HG03025 (cell line): ENCODE measurements at regions not wholly inside any gene's neighbourhood (a gene's known extent, or its start where the extent isn't known, plus 50 kb on each side); places are given as distances from the start of the nearest gene placed in this dataset.
A peak's percentile ranks its signal among the peaks of the same experiment; 100 is the strongest.

Experiments used
- ATAC-seq: cut with Tn5 transposase; IDR thresholded peaks from one replicate; pipeline ENCODE4 v1.9.1; 2021; ENCODE audit warnings: mild to moderate bottlenecking, moderate library complexity; ENCODE audit not compliant: unreplicated experiment, low FRiP score

DNA sequence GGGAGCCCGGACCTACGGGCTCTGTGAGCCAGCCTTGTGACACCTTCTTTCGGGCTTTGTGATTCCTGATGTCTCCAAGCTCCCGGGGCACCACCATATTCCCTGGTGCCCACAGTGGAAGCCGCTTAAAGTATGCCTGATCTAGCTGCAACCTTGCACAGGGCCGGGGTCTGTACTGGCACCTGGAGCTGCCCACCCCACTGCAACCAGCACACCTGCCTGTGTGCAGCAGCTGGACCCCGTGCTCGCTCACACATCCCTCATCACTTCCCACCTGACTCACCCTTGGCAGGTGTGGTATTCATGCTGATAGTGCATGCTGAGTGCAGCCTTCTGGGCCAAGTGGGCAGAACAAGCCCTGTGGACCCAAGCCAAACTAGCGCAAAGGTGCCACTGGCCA is 1981.1 kb upstream of the PCDH20 start:
- ATAC-seq = no peak

DNA sequence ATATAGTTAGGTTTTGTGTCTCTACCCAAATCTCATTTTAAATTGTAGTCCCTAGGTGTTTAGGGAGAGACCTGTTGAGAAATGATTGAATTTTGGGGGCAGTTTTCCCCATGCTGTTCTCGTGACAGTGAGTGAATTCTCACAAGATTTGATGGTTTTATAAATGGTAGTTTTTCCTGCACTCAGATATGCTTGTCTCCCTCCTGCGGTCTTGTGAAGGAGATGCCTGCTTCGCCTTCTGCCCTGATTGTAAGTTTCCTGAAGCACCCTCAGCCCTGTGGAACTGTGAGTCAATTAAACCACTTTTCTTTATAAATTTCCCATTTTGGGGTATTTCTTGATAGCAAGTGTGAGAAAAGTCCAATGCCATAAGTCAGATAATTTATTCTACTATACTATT is 1977.5 kb upstream of the PCDH20 start:
- ATAC-seq = no peak

DNA sequence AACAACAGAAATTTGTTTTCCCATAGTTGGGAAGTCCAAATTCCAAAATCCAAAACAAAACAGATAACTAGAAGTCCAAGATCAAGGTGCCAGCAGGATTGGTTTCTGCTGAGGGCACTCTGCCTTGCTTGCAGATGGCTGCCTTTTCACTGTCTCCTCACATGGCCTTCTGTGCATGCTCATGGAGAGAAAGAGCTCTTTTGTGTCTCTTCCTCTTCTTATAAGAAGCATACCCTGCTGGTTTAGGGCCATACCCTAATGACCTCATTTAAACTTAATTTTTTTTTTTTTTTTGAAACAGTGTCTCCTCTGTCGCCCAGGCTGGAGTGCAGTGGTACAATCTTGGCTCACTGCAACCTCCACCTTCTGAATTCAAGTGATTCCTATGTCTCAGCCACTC is 1974.1 kb upstream of the PCDH20 start:
- no peak for ATAC-seq

DNA sequence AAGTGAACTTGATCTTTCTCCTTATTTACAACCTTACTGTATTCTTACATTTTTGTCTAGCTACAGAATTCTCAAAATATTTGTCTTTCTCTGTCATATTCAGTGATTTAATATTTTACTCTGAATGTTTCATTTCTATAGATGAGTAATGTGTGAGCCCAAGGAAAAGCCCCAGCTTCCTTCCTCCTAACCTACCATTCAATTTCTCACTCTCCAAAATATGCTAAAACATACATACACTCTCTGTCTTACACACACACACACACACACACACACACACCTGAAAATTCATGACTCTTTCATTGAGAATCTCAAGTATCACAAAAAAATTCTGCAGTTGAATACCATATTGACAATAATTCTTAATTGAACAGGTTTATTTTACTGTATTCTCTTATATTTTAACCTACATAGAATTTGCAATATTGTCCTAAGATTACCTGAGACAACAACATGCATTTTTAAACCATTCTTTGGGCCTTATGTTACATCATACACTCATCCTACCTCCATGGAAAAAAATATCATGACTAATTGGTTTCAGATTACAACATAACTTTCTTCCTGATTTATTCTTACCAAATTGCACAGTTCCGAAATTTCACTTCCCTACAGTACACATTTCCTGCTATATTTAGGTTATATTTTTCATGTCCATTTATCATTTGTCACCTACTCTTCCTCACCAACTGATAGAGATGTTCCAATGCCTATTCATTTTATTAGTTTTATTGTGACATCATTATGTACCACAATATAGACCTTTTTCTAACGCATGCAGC is 1965.6 kb upstream of the PCDH20 start:
- ATAC-seq = no peak

DNA sequence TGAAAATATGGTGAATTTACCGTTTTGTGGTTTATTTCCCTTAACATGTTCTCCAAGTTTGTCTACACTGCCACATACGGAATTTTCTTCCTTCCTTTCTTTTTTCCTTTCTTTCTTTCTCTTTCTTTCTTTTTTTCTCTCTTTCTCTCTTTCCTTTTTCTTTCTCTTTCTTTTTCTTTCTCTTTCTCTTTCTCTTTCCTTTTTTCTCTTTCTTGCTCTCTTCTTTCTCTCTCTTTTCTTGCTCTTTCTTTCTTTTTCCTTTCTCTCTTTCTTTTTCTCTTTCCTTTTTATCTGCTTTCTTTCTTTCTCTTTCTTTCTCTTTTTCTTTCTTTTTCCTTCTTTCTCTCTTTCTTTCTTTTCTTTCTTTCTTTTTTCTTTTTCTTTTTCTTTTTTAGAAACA is 1962.3 kb upstream of the PCDH20 start:
- no peak for ATAC-seq

DNA sequence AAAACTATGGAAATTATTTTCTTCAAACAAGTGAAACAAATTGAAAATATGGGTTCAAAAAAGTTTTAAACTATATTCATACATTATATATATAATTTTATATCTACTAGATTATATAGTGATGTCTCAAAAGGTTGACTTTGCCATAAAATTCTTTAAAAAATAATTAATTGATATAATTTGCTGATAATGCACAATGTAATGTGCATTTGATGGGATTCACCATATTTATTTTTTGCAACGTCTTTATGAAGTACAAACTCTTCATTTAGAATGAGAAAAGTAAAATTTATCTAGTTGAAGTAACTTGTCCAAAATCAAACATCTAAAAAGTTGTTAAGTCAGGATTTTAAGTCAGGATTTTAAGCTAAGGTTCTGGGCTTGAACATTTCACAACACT is 1954.5 kb upstream of the PCDH20 start:
- ATAC-seq = no peak

DNA sequence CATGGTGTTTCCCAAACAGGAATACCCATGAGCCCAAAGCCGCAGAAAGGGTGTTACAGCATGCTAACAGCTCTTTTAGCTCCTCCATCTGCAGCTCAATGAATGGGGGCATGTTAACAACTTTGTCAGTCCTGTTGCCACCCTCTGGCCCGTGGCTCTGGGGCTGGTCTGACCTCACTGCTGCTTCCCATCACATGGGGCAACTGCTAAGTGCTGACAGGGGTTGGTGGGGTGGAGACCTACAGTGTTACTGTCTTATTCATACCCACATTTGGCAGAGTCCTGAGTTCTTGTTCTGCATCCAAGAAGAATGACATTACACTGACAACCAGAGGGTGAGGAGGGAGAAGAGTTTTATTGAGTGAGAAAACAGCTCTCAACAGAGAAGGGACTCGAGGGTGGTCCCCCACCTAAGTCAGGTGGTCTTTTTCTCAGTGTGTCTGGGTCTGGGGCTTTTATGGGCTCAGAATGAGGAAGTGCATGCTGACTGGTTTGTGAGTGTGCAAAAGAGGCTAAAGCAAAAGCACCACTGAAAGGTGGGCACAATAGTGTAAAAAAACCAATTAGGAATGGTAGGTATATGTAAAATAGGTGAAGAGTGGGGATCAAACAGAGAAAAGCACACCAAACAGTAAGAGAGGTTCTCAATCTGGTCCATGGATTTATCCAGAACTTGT is 1952.0 kb upstream of the PCDH20 start:
- ATAC-seq = no peak

DNA sequence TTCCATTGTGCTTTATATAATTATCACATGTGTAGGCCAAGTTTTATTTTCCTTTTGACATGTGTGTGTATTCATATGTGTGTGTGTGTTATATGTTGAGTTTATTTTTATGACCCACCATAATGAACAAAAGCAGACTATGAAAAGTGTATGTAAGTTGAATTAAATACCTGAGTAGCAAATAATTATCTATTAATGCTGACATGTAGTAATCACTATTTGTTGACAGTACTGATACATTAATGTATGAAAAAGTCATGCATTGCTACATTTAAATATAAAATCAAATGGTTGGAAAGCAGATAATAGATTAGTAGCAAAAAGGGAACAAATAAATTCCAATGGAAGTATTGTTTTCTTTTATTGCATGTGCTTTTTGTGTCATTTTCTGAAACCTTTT is 1948.5 kb upstream of the PCDH20 start:
- no peak for ATAC-seq

DNA sequence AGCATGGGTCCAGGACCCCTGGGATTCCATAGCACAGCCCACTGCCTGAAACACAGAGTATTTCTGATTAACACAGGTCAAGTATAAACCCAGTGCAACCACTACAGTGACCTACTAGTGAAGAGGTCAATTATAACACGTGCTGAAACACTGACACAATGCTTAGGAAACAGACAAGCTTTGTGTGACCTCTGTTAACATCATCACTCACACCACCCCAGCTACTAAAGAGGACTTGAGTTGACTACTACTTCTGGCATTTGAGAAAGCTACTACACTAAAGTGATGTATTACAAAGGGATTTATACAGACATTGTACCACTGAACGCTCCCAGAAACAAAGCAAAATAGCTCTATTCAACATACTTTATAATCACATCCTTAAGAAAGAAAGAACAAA is 1935.9 kb upstream of the PCDH20 start:
- no peak for ATAC-seq

DNA sequence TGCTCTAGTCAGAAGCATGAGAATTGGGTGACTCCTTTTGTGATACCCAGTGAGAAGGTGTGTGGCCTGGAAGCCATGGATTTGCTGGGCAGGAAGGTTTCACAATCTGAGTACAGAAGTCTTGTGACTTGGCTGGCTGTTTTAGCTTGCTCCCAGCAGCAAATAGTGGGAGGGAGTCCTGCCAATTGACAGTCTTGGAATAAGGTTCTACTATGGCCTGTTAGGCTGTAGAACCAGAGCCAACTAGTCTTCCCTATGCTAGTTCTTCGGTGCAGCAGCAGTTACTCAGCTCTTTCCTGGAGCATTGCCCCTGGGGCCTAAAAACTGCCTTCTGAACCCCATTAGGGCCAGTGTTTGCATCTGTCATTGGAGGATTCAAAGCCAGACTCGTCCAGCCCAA is 1935.4 kb upstream of the PCDH20 start:
- ATAC-seq = no peak

DNA sequence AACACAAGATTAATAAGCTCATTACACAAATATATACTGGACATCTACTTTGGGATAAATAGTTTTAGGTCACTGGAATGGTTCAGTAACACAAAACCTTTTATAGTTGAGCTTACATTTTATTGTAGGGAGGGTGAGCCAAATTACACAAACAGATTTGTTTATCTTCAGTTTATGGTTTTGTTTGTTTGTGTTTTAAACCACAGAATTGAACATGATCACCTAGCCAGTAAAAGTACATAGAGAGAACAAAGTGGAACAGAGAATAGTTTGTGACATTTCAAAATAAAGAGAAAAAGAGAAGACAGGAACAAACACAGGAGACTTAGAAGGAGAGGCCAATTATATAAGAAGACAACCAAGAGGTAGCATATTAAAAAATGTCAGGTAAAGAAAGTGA is 1930.2 kb upstream of the PCDH20 start:
- no peak for ATAC-seq

DNA sequence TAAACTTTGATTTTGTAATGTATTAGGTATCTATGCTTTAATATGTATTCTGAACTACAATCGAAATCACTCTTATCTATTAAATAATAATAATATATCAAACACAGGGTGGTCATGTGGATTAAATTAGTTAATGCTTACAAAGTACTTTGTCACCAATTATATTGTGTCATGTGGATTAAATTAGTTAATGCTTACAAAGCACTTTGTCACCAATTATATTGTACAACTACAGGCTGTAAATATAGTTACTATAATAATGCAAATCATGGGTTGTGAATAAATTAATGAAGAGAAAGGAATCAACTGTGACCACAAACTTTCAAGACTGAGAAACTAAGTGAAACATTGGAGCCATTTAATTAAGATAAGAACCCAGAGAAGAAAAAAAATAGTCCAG is 1929.1 kb upstream of the PCDH20 start:
- no peak for ATAC-seq

DNA sequence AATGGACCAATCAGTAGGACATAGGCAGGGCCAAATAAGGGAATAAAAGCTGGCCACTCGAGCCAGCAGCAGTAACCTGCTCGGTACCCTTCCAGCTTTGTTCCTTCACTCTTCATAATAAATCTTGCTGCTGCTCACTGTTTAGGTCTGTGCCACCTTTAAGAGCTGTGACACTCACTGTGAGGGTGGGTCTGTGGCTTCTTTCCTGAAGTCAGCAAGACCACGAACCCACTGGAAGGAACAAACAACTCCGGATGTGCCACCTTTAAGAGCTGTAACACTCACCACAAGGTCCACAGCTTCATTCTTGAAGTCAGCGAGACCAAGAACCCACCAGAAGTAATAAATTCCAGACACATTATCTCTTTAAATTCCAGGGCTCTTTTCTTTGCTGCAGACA is 1922.3 kb upstream of the PCDH20 start:
- ATAC-seq = no peak

DNA sequence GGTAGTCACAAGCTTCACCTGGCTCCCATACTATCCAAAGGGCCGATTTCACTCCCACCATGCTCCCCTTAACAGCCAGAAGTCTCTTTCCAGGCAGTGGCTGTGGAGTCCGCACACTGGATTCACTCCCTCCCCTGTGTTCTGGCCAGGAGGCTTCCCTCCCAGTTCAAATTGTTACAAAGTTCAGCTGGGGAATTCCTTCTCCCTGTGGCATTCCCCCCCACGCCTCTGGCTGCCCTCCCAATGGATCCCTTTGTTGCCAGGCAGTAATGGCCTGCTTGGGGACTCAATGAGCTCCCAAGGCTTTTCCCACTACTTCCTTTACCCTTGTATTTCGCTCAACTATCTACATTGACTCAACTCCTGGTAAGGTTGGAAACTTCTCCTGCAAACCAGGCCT is 1921.4 kb upstream of the PCDH20 start:
- ATAC-seq = no peak

DNA sequence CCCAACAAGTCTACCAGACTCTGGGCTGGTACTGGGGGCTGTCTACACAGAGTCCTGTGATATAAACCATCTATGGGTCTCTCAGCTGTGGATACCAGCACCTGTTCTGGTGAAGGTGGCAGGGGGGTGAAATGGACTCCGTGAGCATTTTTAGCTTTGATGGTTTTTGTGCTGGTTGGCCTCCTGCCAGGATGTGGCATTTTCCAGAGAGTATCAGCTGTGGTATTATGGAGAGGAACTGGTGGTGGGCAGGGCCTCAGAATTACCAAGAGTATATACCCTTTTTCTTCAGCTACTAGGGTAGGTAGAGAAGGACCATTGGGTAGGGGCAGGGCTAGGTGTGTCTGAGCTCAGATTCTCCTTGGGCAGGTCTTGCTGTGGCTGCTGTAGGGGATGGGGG is 1920.9 kb upstream of the PCDH20 start:
- no peak for ATAC-seq

DNA sequence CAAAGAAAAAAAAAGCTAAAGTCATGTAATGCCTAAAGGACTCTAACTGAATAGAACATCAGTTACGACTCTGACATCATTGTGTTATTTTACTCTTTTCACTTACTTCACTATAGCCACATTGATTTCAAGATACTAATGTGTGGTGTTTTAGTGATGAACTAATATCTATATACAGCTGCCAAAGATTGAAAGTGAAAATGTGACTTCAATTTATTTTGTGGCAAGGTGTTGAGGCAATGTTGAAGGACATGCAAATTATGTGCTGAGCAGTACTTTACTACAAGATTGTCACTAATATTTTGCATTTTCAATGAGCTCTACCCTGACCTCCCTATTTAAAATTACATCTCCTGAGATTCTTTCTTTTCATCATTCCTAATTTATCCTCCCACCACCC is 1911.9 kb upstream of the PCDH20 start:
- ATAC-seq = no peak

DNA sequence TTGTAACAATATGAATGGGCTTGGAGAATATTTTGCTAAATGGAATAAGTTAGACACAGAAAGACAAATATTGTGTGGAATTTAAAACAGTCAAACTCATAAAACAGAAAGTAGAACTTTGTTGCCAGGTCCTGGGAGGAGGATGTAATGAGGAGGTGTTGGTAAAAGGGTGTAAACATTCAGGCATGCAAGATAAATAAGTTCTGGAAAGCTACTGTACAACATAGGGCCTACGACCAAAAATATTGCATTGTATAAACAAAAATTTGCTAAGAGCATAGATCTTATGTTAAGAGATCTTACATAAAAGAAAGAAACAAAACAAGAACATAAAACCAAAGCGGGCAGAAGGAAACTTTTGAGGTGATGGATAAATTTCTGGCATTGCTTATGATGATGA is 1907.8 kb upstream of the PCDH20 start:
- ATAC-seq = no peak

DNA sequence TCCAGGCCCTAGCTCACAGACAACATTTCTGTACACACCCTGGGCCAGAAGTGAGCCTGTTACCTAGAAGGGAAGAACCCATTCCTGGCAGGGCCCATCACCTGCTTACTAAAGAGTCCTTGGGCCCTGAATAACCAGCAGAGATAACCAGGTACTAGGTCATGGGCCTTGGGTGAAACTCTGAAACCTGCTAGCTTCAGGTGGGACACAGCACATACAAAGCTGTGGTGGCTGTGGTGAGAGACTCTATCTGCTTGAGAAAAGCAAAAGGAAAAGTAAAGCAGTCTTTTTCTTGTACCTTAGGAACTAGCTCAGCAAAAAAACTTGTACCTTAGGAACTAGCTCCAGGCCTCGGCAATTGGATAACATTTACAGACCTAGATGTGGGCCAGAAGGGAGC is 1895.9 kb upstream of the PCDH20 start:
- ATAC-seq = no peak

DNA sequence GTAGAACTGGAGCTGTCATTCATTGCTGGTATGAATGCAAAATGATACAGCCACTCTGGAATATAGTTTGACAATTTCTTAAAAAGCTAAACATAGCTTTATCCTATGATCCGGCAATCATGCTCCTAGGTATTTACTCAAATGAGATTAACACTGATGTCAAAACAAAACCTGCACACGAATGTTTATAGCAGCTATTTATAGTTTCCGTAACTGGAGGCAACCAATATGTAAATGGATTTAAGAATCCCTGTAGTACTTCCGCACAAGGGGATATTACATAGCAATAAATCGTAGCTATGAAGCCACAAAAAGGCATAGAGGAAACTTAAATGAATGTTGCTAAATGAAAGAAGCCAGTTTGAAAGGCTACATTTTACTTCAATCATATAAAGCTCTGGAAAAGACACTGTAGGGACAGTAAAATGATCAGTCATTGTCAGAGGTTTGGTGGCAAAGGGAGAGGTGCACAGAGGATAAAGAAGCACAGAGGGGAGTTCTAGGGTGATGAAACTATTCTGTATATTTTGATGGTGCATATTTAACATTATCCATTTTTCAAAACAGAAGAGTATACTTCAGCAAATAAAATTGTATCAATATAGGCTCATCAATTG is 1893.0 kb upstream of the PCDH20 start:
- ATAC-seq = no peak

DNA sequence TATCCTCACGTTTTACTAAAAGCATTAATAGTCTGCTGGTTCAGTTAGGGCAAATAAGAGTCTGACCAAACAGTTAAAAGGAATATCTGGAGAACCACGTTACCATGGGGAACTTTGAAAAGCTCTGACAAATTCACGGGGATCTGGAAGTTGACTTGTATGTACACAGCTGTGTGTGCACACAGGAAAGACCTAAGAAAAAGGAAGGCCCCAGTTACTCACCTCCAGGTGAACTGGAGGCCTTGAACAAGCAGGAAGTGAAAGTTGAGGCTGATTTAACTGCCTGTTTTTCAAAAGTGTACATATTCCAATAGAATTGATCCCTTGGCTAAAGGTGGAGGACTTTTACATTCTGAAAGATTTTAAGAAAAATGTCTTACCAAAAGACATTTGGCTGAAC is 1891.6 kb upstream of the PCDH20 start:
- ATAC-seq = peak; percentile 79

DNA sequence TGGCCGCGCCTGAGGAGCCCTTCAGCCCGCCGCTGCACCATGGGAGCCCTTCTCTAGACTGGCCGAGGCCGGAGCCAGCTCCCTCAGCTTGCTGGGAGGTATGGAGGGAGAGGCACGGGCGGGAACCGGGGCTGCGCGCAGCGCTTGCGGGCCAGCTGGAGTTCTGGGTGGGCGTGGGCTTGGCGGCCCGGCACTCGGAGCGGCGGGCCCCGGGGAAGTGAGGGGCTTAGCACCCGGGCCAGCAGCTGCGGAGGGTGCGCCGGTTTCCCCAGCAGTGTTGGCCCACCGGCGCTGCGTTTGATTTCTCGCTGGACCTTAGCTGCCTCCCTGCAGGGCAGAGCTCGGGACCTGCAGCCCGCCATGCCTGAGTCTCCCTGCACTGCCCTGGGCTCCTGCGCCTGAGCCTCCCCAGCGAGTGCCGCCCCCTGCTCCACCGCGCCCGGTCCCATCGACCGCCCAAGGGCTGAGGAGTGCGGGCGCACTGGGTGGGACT is 1890.0 kb upstream of the PCDH20 start:
- ATAC-seq = no peak

DNA sequence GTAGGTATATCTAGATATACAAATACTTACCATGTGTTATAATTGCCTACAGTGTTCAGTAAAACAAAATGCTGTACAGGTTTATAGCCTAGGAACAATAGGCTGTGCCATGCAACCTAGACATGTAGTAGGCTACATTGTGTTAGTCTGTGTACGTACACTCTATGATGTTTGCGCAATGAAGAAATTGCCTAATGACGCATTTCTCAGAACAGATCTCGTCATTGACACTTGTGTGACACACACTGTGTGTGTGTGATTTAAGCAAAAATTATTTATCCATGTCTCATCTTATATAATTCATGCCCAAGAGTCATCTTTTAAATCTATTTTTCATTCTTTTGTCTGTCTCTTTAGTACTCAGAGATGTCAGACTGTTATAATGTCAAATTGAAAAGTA is 1888.8 kb upstream of the PCDH20 start:
- ATAC-seq = no peak
